GM21529 (cell line): ENCODE measurements at regions not wholly inside any gene's neighbourhood (a gene's known extent, or its start where the extent isn't known, plus 50 kb on each side); places are given as distances from the start of the nearest gene placed in this dataset.

Experiments
- ATAC-seq: cut with Tn5 transposase; IDR thresholded peaks from one replicate; pipeline ENCODE4 v1.9.1; 2021; ENCODE audit not compliant: unreplicated experiment

DNA sequence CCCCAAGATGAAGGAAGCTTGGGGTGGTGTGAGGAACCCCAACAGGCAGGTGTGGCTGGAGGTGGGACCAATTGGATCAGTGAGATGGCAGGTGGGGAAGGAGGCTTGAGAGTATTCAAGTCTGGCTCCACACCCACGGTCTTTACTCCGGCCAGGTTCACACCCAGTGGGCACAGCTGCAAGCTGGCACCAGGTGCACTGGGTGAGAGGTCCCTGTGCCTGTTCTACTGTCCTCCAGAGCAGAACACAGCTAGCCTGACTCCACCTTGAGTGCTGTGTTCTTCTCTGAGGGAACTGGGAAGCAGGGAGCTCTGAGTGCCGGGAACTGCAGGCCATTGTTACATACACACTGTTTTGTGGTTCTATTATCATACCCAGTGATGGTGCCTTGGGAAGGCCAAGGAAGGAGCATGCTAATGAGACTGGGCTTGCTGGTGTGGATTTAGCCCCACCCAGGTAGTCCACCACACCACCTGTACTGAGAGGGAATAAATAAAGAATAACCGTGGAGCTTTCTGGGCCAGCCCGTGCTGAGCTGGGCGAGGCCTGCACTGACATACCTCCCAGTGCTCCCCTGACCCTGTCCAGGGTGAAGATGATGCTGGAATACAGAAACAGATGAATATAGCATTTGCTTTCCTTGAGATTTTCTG is 93.4 kb downstream of the ABHD5 start:
- ATAC-seq, result no peak

GRCh38 chr3:43784640-43785011 is 93.9 kb downstream of the ABHD5 start:
- no peak for ATAC-seq

- ATAC-seq, result no peak
Measured at GRCh38 chr3:43785551-43785950, 94.8 kb downstream of the ABHD5 start.

GRCh38 chr3:43786102-43786501 is 95.4 kb downstream of the ABHD5 start:
- no peak for ATAC-seq

DNA sequence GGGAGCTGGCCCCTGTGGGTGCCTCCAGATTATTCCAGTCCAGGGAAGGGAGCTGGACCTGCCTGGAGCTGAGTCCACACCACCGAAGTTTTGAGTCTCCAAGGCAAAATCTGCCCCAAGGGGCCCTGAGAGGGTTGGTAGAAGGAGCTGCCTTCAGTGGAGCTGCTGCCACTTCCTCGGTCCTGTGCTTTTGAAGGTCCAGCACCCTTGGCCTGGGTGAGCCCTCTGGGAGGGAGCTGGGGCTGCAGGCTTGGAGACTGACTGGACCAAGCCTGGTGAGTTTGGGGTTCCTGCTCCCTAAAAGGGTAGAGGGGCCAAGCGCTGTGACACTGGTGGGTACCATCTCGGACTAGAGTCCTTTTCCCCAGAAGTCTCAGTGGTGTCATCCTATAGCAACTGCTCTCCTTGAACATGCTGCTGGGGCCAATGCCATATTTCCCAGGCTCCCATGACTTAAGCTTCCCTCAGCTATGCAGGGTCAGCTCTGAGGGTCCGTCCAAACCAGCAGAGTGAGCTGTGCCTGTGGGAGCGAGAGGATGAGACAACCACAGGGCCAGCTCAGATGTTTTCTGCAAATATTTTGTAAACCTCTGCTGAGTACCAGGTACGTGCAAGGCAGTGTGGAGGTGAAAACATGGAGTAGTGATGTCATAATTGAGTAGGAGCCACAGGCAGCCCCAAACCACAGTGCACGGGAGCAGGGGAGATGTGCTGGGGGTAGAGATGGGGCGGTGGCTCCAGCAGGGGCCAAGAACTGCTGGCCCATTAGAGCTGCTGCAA is 96.0 kb downstream of the ABHD5 start:
- ATAC-seq, result no peak

- ATAC-seq, result no peak
Measured at GRCh38 chr3:43787330-43787729, 96.6 kb downstream of the ABHD5 start.

DNA sequence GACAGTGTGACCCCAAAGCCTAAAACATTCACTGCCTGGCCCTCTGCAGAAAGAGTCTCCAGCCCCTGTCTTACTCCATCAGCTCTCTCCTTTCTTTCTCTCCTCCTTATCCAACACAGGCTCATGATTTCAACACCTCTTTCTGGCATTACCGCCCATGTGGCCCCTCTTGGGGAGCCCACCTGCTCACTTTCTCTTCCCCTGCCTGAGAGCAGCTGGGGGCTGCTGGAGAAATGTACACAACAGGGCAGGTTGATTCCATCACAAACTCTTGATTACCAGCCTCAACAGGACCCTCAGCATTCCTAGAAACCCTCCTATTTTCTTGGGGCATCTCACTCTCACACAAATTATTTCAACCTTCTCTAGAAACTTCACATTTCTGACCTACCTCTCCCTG is 98.3 kb downstream of the ABHD5 start:
- no peak for ATAC-seq

DNA sequence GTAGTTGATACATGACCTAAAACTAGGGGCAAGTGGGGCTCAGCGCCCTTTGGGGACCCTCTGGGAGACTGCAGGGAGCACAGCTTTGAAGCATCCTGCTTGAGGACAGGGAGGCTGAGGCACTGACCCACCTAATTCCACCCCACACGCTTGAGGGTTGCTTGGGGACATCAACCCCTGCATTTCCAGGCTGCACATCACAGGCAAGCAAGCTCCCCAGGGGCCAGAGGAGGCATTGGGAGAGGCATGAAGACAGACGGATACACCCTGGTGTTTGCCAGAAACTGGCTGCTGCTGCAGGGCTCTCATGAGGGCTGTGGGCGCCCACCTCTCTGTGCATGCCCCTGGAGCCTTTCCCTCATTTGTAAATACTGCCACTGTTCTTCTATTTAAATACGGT is 99.3 kb downstream of the ABHD5 start:
- ATAC-seq, result no peak

DNA sequence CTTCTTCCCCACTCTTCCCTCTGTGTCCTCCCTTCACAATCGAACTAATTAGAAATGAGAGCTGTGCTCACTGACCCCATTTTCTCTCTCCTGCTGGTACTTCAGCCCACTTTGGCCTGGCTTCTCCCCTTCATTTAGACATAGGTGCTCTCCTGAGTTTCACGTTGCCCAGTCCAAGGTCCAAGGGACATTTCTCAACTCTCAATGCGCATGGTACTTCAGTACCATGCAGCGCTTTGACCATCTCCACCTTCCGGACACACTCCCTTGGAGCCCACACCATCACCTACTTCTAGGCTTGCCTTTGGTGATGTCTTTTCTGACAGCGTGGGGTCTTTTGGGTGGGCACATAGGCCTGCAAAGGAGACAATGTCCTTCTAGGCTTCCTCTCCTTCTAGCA is 99.7 kb downstream of the ABHD5 start:
- ATAC-seq, result no peak

- no peak for ATAC-seq
Measured at GRCh38 chr3:43791246-43791645, 100.5 kb downstream of the ABHD5 start.

DNA sequence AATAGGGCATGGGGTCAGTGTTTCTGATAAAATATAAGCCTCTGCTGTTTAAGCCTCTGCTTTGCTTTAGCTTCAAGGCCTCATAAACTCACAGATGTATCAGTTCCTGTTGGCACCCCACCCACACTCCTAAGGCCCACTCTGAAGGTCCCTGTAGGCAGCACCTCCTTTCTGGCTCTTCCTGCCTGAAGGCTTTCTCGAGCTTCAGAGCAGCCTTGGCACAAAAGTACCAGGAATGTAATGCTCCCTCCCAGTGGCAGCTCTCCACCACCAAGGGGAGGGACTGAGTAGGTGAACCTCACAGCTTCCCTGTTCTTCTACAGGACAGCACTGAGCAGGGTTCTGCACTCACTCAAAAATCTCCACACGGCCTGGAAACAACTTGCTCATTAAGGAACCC is 102.2 kb downstream of the ABHD5 start:
- ATAC-seq, result no peak

DNA sequence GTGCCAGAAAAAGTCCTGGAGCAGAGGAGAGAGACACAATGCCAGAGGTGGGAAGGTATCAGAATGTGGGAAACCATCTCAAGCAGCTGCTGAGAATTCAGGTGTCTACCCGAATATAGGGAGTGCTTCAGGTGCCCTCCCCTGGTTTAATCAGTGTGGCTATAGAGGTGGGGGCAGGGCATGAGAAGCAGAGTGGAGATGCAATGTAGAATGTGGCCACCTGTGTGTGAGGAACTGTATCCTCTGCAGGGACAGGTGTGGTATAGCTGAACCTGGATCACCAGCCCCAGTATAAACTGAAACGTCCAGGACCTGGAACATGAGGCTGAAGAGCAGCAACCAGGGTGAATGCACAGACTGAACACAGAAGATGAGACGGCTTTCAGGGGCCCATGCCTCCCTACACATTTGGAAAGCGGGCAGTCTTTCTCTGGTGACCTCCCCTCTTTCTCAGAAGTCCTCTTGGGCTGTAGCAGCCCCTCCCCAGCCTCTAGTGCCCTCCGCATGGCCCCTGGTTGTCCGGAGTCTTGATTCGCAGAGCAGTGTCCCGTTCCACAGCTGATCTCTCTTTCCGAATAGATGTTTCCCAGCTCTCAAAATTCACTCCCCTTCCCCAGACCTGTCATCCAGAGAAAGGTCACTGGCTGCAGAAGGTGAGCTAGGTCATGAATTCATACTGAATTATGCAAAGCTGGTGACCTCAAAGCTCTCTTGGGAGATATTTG is 103.1 kb downstream of the ABHD5 start:
- no peak for ATAC-seq

GRCh38 chr3:43794776-43795175 is 104.0 kb downstream of the ABHD5 start:
- no peak for ATAC-seq

- ATAC-seq, result no peak
Measured at GRCh38 chr3:43795491-43795890, 104.8 kb downstream of the ABHD5 start.

DNA sequence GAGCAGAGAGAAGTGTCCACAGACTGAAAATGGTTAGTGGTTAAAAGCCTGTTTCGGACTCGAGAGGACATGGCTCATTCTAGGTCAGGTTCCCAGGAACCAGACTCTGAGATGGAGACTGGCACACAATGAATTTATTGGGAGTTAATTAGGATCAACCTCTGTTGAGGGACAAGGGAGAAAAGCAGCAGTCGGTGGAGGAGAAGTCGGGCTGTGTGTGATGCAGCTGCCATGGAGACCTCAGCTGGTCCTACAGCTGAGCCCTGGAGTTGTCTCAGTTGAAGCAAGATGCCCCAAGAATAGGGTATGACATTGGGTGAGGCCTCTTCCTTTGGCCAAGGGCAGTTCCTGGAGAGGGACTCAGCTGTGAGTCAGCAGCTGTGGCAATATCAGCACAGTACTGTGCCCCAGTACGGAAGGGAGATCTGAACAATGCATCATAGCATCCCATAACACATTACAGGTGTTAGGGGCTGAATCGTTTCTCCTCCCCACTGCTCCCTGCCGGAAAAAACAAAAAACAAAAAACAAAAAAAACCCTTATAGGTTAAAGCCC is 105.4 kb downstream of the ABHD5 start:
- ATAC-seq, result no peak

- ATAC-seq, result no peak
Measured at GRCh38 chr3:43797794-43798193, 107.1 kb downstream of the ABHD5 start.

DNA sequence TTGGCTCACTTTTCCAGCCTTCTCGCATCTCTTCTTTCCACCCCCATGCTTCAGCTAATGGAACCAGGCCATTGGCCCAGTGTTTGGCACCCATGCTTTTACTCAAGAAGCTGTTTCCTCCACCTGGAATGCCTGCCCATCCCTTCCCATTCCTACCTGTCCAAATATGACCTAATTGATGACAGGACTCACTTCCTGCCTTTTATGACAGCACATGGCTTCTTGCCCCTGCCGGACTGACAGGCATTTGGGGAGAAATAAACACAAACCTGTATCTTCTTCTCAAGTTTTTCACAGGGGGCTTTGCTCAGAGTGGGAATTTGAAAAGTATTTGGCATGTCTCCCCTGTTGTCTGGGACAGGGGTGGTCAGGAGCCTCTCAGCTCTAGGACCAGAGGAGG is 120.1 kb downstream of the ABHD5 start:
- no peak for ATAC-seq

DNA sequence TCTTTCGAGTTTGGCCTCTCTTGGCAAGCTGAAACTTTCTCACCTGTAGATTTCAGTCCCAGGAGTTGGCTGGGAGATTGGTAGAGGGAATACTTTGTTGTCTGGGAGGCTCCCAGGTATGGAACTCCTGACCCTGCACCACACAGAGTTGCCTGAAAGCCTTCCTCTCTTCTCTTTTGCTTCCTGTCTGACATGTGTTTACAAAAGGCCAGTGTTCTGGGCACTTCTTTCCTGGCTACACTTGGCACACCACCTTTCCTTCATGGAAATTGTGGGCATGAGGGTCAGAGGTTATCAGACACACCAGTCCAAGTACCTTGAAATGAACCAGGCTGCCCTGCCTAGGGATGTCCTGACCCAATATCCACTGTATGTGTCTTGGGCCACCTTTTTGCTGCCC is 123.7 kb downstream of the ABHD5 start:
- ATAC-seq, result no peak

DNA sequence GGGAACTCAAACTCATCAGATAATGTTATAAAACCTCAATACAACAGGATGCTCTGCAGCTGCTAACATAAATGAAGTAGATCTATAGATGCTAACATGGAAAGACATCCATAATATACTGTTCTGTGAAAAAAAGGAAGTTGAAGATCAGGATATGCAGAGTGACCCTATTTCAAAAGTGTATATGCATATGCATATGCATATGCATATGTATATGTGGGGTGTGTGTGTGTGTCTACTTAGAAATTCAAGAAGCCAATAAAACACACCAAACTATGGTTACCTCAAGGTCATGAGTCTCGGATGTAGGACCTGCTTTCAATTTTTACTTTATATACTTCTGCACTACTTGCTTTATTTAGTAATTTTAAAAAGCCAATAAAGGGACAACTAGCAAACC is 125.6 kb downstream of the ABHD5 start:
- ATAC-seq, result no peak

GRCh38 chr3:43817064-43817463 is 126.3 kb downstream of the ABHD5 start:
- no peak for ATAC-seq

GRCh38 chr3:43817825-43818224 is 127.1 kb downstream of the ABHD5 start:
- ATAC-seq, result no peak

DNA sequence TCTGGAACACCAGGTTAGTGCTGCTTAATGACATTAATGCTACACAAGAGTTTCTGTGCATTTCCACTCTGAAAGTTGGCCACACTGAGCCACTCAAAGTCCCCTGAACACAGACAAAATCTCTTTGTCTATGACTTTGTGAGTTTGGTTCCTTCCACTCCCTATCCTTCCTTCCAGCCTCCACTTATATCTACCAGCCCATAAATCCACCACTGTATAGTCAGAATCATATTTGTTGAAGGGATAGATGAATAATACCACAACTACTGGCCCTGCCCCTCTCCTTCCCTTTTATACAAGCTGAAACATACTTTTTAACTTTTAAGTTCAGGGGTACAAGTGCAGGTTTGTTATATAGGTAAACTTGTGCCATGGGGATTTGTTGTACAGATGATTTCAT is 127.5 kb downstream of the ABHD5 start:
- no peak for ATAC-seq
